GM12874 (cell line): ENCODE measurements at regions not wholly inside any gene's neighbourhood (a gene's known extent, or its start where the extent isn't known, plus 50 kb on each side); places are given as distances from the start of the nearest gene placed in this dataset.

ENCODE experiments used
- CTCF ChIP-seq: IDR thresholded peaks from 2 replicates; pipeline ENCODE4 v1.5.1; 2011; ENCODE audit warnings: low read depth, mild to moderate bottlenecking, control low read depth, low read length, moderate library complexity; ENCODE audit not compliant: insufficient read depth

- TF ChIP-seq CTCF, result no peak
Observed at GRCh38 chr2:15724235-15724634, 132.6 kb downstream of the DDX1 start.

DNA sequence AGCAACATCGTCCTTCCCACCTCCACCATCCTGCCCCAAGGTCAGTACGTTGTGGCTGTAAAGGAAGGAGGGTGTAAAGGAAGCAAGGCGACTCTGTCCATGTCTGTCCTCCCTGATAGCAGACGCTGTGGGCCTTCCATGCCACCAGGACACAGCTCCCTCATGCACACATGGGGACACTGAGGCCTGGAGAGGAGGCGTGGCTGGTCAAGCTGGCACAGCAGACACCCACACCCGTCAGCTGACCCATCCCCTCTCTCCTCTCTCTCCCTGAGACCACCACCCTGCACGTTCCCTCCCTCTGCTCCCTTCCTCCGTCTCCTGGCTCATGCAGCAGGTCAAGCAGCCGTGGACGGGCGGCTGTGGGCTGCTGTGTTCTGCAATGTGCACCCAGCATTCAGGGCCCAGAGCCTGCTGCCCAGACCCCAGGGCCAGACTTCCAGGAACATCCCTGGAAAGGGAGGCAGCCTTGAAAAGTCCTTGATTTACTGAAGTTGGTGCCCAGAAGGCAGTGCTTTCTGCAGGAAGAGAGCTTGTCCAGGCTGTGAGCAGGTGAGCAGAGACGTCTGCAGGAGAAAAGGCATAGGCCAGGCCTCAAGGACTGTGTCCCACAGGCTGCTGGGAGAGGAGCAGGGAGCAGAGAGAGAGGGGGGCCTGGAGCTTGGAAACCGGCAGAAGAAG, 133.6 kb downstream of the DDX1 start:
- TF ChIP-seq CTCF, result no peak

DNA sequence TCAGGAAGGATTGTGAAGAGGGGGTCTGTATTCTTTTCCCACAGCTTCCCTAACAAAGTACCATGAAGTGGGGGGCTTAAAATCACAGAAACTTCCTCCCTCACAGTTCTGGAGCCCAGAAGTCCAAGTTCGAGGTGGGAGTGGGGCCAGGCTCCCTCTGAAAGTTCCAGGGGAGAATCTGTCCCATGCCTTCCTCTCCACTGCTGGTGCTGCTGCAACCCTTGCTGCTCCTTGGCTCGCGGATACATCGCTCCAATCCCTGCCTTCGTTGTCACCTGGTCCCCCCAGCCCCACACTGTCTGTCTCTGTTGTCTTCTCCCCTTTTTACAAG, 134.1 kb downstream of the DDX1 start:
- no peak for TF ChIP-seq CTCF

DNA sequence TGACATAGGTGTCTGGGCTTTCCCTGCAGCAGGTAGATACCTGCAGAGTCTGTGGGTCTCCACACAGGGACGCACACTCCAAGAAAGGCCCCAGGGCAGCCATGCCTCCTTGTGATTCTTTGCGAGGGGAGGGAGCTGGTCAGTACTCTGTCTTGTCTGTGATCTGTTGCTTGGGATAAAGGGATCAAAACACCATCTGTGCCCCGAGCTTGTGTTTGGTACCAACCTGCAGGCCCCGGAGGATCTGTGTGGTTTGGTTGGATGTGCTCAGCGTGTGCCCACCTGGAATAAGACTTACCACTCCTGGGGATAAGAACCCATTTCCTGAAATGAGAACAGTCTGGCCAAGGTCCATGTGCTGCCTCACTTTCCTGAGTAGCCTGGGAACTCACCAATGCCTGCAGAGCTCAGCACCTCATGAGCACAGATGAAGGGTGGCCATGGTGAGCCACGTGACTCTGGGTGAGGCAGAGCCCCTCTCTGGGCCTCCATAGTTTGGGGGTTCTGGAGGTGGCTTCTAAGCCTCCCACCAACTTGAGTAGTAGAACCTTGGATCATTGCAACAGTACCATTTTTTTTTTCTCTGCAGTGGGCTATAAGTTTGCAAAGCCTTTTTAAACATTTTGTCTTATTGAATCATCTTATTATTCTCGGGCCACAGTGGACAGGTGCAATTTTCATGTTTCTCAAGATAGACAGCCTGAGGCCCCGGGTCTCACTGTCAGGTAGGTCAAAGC, 134.8 kb downstream of the DDX1 start:
- no peak for TF ChIP-seq CTCF

DNA sequence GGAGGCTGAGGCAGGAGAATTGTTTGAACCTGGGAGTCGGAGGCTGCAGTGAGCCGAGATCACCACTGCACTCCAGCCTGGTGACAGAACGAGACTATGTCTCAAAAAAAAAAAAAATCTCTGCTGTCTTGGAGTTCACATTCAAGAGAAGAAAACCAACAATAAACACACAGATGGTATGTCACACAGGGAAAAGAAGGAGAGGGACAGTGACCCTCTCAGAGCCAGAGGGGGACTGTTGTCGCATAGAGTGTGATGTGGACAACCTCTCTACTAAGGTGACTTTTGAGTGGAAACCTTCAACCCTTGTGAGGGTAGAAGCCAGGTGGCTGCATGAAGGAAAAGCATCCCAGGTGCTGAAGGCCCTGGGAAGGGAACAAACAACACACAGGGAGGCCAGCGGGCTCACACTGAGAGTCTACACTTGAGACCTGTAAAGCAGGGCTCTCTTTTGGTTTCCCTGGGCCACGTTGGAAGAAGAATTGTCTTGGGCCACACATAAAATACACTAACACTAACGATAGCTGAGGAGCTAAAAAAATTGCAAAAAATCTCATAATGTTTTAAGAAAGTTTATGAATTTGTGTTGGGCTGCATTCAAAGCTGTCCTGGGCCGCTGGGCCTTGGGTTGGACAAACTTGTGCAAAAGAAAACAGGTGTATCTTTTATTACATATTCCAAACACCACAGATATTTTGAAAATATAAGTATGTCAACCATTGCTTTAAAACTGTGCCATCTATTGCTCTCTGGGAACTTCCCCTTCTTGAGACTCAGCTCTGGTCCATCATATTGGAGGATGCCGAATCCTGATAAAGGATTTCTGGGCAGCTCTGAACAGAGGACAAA, 136.0 kb downstream of the DDX1 start:
- TF ChIP-seq CTCF, result no peak

DNA sequence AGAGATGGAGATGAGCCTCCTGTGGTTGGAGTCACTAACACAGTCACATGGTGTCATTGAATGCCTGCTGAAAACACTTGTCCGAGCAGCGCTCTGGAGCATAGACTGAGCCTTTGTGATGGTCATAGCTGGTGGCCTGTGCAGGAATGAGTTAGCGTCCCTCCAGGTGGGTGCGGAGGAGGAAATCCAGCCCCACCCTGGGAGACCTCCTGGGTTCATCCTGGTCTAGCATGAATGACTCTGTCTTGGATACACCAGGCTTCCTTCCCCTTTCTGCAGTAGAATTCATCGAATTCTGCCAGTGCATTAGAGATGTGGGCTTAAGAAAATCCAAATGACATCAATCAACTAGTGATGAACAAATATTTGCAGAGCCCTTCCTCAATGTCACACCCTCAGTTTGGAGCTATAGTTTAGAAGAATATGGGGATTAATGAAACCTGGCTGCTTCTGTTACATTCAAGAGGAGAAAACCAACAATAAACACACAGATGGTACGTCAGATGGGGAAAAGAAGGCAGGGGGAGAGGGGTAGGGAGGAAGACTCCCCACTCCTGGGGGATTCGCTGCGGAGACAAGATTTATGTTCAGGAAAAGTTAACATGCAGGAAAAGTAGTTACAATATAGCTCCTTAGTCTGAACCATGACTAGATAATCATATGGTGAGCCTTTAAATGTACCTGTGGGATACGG, 136.7 kb downstream of the DDX1 start:
- no peak for TF ChIP-seq CTCF

GRCh38 chr2:15729001-15729400, 137.3 kb downstream of the DDX1 start:
- no peak for TF ChIP-seq CTCF
